Right cardiac atrium (tissue), 5 donors: ENCODE measurements at regions not wholly inside any gene's neighbourhood (a gene's known extent, or its start where the extent isn't known, plus 50 kb on each side); places are given as distances from the start of the nearest gene placed in this dataset.
"Not testable (repeated sequence)": the region's sequence is repeated elsewhere in the genome, so short reads cannot be mapped to it uniquely, and the experiment has no call there.

Experiments
- ATAC-seq, 2 donors: fragments of 200-7000 bp; cut with Tn5 transposase; one replicate each; pipeline versions ENCODE4 v1.8.0 to v1.9.1; 2020; ENCODE audit warnings: moderate library complexity in 2 of 2, mild to moderate bottlenecking in 1 of 2
- DNase-seq, 3 donors: peaks; one replicate each; pipeline ENCODE4 v3.0.0-alpha.2; 2020
- H3K27ac ChIP-seq: one replicate; pipeline ENCODE4 v1.5.1; 2013; ENCODE audit warnings: mild to moderate bottlenecking, low read length, control low read depth, moderate library complexity
- H3K27me3 ChIP-seq: one replicate; pipeline ENCODE4 v1.6.1; 2013; ENCODE audit not compliant: control insufficient read depth, insufficient read depth
- H3K4me1 ChIP-seq: one replicate; pipeline ENCODE4 v1.6.1; 2013; ENCODE audit warnings: low read length; ENCODE audit not compliant: control insufficient read depth, insufficient read depth
- H3K4me3 ChIP-seq: one replicate; pipeline ENCODE4 v1.5.1; 2013; ENCODE audit warnings: low read length, control low read depth
- H3K9me3 ChIP-seq: one replicate; pipeline ENCODE4 v1.6.1; 2013; ENCODE audit warnings: low read length; ENCODE audit not compliant: control insufficient read depth
- WGBS: extraction: QIAGEN DNeasy Blood & Tissue Kit; methylation state at CpG from one replicate; pipeline ENCODE4 v1.1.7; 2013; 5-methylcytosine and 5-hydroxymethylcytosine counted together
- intact Hi-C, 4 donors: fragments of 100-400 bp; cut with DNase I; formaldehyde crosslinking; loops; one replicate each; pipeline versions ENCODE4 v1.11.0 to v1.14.0; 2022 to 2023
- donor health status: healthy with polysubstance abuse.
- donor health status: DM: no; HTN: yes; CAD: no.
- donor health status: DM: no; HTN: no; CAD: no.
- donor health status: DM: no; HTN: yes; CAD: no; lungs with severe emphysema.
- donor health status: DM: yes; HTN: yes; CAD: no.

DNA sequence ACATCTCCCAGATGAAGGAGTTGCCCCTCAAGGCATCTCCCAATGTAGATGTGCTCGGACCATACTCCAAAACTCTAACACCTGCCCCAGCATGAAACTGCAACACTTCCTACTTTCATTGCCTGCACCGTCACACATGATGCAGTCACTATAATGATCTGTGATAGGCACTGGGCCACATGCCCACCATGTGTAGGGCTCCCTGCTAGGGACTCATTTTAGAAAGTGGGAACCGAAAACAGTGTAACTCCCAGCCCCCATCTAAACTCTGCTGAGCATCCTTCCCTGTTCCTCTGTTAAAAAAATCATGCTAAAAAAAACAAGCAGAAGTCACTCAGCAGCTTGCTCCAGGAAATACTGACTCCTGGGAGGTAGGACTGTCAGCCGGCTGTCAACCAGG, 496.1 kb upstream of the RAB6C start:
- no peaks in the 10 kb centered on the region for H3K27me3 ChIP-seq
- no peaks in the 10 kb centered on the region for H3K9me3 ChIP-seq
- no peak overlapping the region for H3K4me3 ChIP-seq
- intact Hi-C loops: no loop called here
- H3K4me1 ChIP-seq: no peaks in the 10 kb centered on the region
- DNase-seq: no peak
- H3K27ac ChIP-seq: no peak overlapping the region
- 61% methylated on average over 4 of the region's 4 CpGs for WGBS
- no peak for ATAC-seq

DNA sequence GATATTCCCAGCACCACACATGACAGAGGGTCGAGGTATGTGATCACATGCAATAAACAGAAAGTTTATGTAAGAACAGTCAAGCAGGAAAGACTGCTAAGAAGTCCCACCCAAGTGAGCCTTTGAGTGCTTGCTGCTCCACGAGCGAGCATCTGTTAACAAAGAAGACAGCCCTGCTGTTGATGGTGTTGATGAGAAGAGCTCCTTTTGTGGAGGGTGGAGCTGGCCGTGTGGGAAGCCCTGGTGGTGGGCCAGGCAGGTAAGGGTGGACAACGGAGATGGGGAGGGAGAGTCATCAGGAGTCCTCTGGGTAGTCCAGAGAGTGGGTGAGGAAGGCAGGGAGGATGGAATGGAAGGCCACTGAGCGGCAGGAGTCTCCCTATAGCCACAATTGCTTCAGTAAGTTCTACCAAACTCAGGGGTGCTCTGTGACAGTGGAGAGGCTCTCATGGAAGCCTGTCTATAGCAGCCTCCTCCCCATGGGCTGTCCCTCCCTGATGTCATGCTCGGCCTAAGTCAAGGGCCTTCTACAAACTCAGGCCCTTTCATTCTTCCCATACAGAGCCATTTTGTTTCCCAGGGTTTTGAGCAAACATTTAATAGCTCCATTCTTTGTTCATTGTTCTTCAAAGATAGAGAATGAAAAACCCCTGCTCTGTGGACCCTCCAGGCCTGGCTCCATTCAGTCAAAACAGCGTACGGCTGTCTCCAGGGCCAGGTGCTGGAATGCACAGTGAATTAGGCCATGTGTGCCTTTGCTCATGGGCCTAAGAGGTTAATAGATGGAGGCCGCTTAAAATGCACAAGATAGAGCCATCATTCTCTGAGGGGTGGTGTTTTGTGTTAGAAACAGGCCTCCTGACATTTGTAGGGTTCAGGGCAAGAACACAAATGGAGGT, 494.2 kb upstream of the RAB6C start:
- 79% methylated on average over 10 of the region's 10 CpGs for WGBS

DNA sequence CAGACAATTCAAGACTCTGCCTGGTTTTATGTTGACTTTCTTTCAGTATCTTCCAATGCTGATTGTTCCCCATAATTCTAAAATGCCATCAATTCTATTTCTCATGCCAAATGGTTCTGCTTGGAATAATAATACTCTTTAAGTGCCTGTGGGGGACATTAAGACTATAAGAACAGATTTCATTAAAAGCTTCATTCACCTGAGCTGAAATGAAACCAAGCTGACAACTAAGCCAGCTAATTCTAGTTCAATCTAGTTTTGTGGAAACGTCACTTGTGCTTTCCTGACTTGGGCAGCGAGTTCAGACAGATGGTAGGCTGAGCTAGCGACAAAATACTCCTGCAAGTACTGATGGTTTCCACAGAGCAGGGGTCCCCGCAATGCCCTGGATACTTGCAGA, 491.1 kb upstream of the RAB6C start:
- intact Hi-C loops: no loop called here
- no peak overlapping the region for H3K27ac ChIP-seq
- H3K4me1 ChIP-seq: no peaks in the 10 kb centered on the region
- H3K27me3 ChIP-seq: no peaks in the 10 kb centered on the region
- H3K9me3 ChIP-seq: no peaks in the 10 kb centered on the region
- no peak overlapping the region for H3K4me3 ChIP-seq
- 86% methylated on average over 4 of the region's 4 CpGs for WGBS
- no peak for ATAC-seq
- no peak for DNase-seq

More for the DNA sequence above, 494.2 kb upstream of the RAB6C start:
- intact Hi-C loops: no loop called here
- H3K9me3 ChIP-seq: no peaks in the 10 kb centered on the region
- H3K4me3 ChIP-seq: no peak overlapping the region
- H3K4me1 ChIP-seq: no peaks in the 10 kb centered on the region
- DNase-seq: no peak
- H3K27ac ChIP-seq: no peak overlapping the region
- ATAC-seq: no peak
- no peaks in the 10 kb centered on the region for H3K27me3 ChIP-seq

DNA sequence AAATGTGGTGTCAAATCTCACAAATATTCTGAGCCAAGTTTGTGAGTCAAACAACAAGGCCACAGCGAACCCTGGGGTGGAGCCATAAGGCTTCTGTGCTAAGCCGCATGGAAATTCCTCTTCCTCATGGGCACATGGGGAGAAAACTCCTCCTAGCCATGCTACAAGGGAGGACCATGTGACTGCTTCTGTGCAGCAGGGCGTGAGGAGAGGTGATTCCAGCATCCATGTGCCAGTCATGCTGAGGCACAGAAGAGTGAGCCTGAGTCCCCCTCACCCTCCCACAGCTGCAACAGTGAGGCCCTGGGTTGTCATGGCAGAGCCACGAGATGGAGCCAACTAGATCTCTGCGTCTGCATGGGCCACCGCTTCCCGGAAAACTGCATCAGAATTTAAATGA, 488.8 kb upstream of the RAB6C start:
- Histone ChIP-seq H3K9me3 (no peaks in the 10 kb centered on the region), H3K27ac (no peak overlapping the region), H3K4me1 (no peaks in the 10 kb centered on the region), H3K27me3 (no peaks in the 10 kb centered on the region), H3K4me3 (no peak overlapping the region)
- ATAC-seq (no peak), DNase-seq (no peak)
- intact Hi-C loops: no loop called here
- WGBS: 70% methylated on average over 7 of the region's 7 CpGs

DNA sequence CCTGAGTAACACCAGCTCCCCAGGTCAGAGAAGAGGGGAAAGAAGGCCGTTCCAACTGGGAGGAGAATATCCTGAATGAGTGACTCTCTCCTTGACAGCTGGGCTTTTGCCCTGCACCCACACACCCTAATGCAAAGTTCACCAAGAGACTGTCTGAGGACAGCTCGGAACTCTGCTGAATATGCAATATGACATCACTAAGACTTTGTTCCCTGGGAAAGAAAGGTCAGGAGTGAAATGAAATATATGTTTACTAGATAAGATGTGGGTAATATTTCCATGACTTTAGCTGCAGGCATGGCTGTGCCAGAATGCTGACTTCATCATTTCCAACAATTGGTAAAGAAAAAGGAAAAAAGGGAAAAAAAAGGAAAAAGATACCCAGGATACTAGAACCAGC, 488.2 kb upstream of the RAB6C start:
- Histone ChIP-seq H3K27me3 (no peaks in the 10 kb centered on the region), H3K4me3 (no peak overlapping the region), H3K4me1 (no peaks in the 10 kb centered on the region), H3K9me3 (no peaks in the 10 kb centered on the region), H3K27ac (no peak overlapping the region)
- intact Hi-C loops: no loop called here
- 37% methylated on average over 2 of the region's 2 CpGs for WGBS
- ATAC-seq (no peak), DNase-seq (no peak)

DNA sequence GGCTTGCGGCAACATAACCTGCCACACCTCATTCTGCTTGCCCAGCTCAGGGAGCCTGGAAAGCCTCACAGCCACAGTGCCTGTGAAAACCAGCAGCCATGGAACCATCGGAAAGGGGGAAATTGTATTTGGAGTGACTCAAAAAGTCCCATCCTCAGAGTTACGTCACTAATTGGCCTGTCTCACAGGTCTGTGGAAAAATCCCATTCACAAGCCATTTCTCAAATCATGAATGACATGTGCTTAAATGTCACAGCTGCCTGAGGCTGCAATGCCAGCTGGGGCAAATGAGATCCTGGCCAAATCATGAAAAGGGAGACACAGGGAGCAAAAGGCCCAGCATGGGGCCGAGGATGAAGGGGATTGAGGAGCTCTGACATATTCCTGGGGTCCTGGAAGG, 486.9 kb upstream of the RAB6C start:
- Histone ChIP-seq H3K27me3 (no peaks in the 10 kb centered on the region), H3K27ac (no peak overlapping the region), H3K4me1 (no peaks in the 10 kb centered on the region), H3K4me3 (no peak overlapping the region), H3K9me3 (no peaks in the 10 kb centered on the region)
- WGBS: 80% methylated on average over 4 of the region's 4 CpGs
- intact Hi-C loops: no loop called here
- DNase-seq: no peak
- ATAC-seq: no peak

DNA sequence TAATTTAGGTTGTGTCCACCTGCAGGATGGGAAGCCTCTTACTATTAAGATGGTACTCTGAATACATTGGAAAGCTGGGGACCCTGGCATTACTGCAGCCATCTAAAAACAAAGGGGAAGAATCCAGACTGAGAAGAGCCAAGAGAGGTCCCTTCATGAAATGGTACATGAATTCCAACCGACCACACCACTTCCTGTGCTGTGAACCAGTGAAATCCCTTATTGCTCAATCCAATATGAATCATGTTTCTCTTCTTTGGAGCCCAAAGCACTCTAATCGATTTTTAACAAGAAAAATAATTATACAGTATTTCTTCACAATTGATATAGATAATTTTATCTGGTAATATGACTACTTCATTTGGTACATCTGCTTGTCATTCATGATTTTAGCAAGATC, 479.7 kb upstream of the RAB6C start:
- intact Hi-C loops: no loop called here
- ATAC-seq (no peak), DNase-seq (no peak)
- H3K9me3 ChIP-seq: no peaks in the 10 kb centered on the region
- 54% methylated on average over 2 of the region's 2 CpGs for WGBS
- no peaks in the 10 kb centered on the region for H3K27me3 ChIP-seq
- H3K27ac ChIP-seq: no peak overlapping the region
- no peaks in the 10 kb centered on the region for H3K4me1 ChIP-seq
- H3K4me3 ChIP-seq: no peak overlapping the region

DNA sequence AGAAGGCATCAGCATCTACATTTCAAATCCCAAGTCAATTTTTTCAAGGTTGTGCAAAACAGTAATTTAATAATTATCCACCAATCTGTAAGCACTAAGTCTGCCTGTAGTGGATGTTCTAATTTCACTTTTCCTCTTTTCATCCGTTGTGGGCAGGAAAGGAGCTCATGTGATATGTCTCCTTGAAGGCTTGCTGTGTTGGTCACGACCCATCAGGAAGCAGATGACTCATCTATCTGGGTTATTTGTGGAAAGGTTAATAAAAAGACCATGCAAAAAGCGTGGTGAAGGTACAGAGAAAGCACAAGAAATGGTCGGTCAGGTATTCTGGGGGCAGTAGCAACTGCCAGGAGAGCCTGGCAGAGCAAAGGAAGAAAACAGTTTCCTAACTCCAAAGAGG, 476.7 kb upstream of the RAB6C start:
- Histone ChIP-seq H3K4me3 (no peak overlapping the region), H3K27me3 (no peaks in the 10 kb centered on the region), H3K9me3 (no peaks in the 10 kb centered on the region), H3K27ac (no peak overlapping the region), H3K4me1 (no peaks in the 10 kb centered on the region)
- ATAC-seq (no peak), DNase-seq (no peak)
- WGBS: 36% methylated on average over 4 of the region's 4 CpGs
- intact Hi-C loops: no loop called here

DNA sequence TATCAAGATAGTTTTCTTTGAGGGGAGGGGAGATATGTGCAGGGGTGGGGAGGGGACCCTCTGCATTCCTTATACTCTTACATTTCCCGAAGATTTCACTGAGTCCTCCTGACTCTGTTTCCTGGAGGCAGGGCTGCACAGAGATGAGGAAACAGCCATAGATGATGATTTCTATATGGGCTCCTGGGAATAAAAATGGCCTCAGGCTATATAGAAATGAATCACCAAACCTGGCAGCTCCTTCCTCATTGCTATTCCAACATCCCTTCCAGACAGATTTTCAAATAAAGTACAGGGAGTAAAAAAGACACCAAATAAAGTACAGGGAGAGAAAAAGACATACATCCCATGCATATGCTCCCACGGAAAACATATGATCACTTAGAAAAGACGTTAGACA, 474.8 kb upstream of the RAB6C start:
- intact Hi-C loops: no loop called here
- Histone ChIP-seq H3K9me3 (no peaks in the 10 kb centered on the region), H3K4me1 (no peaks in the 10 kb centered on the region), H3K4me3 (no peak overlapping the region), H3K27me3 (no peaks in the 10 kb centered on the region), H3K27ac (no peak overlapping the region)
- WGBS: 72% methylated on average over 3 of the region's 3 CpGs
- no peak for ATAC-seq
- no peak for DNase-seq

DNA sequence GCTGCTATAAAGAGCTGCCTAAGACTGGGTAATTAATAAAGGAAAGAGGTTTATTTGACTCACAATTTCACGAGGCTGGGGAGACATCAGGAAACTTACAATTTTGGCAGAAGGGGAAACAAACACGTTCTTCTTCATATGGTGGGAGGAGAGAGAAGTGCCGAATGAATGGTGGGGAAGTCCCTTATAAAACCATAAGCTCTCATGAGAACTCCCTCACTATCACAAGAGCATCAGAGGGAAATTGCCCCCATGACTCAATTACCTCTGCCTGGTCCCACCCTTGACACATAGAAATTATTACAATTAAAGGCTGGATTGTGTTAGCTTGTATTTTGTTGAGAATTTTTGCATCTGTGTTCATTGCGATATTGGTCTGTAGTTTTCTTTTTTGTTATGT, 460.5 kb upstream of the RAB6C start:
- H3K27me3 ChIP-seq: no peaks in the 10 kb centered on the region
- DNase-seq (no peak), ATAC-seq (no peak)
- H3K9me3 ChIP-seq: no peaks in the 10 kb centered on the region
- H3K4me1 ChIP-seq: no peaks in the 10 kb centered on the region
- intact Hi-C loops: no loop called here
- H3K27ac ChIP-seq: no peak overlapping the region
- 37% methylated on average over 4 of the region's 4 CpGs for WGBS
- no peak overlapping the region for H3K4me3 ChIP-seq

DNA sequence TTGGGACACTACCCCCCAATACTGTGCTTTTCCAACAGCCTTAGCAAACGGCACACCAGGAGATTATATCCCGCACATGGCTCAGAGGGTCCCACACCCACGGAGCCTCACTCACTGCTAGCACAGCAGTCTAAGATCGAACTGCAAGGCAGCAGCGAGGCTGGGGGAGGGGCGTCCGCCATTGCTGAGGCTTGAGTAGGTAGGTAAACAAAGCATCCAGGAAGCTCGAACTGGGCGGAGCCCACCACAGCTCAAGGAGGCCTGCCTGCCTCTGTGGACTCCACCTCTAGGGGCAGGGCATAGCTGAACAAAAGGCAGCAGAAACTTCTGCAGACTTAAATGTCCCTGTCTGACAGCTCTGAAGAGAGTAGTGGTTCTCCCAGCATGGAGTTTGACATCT, 447.3 kb upstream of the RAB6C start:
- ATAC-seq, H3K9me3 ChIP-seq, H3K27ac ChIP-seq, H3K27me3 ChIP-seq, intact Hi-C loops, H3K4me1 ChIP-seq, H3K4me3 ChIP-seq: not testable (repeated sequence)
- DNase-seq: peak in 1 of 3 donors; percentile 38
- 92% methylated on average over 9 of the region's 9 CpGs for WGBS

DNA sequence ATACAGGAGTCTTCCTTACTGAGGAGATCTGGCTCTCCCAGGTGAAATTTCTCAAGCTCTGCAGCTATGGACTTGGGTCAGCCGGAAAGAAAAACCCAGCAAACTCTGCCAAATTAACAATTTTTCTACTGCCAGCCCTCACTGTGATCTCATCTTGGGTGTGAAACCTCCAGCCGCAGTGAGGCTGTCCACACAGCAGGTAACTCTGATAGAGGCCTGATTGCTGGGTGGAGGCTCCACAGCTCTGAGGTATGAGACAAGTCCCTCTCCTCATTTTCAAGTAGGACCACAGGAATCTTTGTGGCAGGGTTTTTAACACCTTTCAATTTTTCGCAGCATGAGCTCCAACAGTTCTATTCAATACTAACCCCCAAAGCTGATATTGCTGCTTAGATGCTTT, 430.6 kb upstream of the RAB6C start:
- no peak overlapping the region for H3K27ac ChIP-seq
- intact Hi-C loops: no loop called here

More for the DNA sequence above, 430.6 kb upstream of the RAB6C start:
- 81% methylated on average over 3 of the region's 3 CpGs for WGBS
- Histone ChIP-seq H3K4me3 (no peak overlapping the region), H3K4me1 (no peaks in the 10 kb centered on the region), H3K27me3 (no peaks in the 10 kb centered on the region), H3K9me3 (no peaks in the 10 kb centered on the region)
- no peak for DNase-seq
- ATAC-seq: no peak
